ENCODE measurements at regions not wholly inside any gene's neighbourhood (a gene's known extent, or its start where the extent isn't known, plus 50 kb on each side); places are given as distances from the start of the nearest gene placed in this dataset.

- TF ChIP-seq, protein P1, sequence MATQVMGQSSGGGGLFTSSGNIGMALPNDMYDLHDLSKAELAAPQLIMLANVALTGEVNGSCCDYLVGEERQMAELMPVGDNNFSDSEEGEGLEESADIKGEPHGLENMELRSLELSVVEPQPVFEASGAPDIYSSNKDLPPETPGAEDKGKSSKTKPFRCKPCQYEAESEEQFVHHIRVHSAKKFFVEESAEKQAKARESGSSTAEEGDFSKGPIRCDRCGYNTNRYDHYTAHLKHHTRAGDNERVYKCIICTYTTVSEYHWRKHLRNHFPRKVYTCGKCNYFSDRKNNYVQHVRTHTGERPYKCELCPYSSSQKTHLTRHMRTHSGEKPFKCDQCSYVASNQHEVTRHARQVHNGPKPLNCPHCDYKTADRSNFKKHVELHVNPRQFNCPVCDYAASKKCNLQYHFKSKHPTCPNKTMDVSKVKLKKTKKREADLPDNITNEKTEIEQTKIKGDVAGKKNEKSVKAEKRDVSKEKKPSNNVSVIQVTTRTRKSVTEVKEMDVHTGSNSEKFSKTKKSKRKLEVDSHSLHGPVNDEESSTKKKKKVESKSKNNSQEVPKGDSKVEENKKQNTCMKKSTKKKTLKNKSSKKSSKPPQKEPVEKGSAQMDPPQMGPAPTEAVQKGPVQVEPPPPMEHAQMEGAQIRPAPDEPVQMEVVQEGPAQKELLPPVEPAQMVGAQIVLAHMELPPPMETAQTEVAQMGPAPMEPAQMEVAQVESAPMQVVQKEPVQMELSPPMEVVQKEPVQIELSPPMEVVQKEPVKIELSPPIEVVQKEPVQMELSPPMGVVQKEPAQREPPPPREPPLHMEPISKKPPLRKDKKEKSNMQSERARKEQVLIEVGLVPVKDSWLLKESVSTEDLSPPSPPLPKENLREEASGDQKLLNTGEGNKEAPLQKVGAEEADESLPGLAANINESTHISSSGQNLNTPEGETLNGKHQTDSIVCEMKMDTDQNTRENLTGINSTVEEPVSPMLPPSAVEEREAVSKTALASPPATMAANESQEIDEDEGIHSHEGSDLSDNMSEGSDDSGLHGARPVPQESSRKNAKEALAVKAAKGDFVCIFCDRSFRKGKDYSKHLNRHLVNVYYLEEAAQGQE (IDR thresholded peaks at IDR 0.05), result no peak
- TF ChIP-seq HNF4G (IDR thresholded peaks at IDR 0.05) (no peak), FOXA2 (IDR thresholded peaks at IDR 0.05) (no peak), RAD21 (IDR thresholded peaks at IDR 0.05) (no peak), NR2F2 (IDR thresholded peaks at IDR 0.05) (no peak), HNF4A (conservative IDR thresholded peaks at IDR 0.05) (no peak), RXRA (IDR thresholded peaks at IDR 0.05) (no peak), ATF3 (IDR thresholded peaks at IDR 0.05) (no peak), GABPA (IDR thresholded peaks at IDR 0.05 in 1 of 2, conservative IDR thresholded peaks at IDR 0.05 in 1 of 2) (no peak)
- TF ChIP-seq, protein P2, sequence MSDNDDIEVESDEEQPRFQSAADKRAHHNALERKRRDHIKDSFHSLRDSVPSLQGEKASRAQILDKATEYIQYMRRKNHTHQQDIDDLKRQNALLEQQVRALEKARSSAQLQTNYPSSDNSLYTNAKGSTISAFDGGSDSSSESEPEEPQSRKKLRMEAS (IDR thresholded peaks at IDR 0.05), result no peak
Measured at GRCh38 chr15:24734396-24734795, 58.8 kb downstream of the NPAP1 start (continued).

DNA sequence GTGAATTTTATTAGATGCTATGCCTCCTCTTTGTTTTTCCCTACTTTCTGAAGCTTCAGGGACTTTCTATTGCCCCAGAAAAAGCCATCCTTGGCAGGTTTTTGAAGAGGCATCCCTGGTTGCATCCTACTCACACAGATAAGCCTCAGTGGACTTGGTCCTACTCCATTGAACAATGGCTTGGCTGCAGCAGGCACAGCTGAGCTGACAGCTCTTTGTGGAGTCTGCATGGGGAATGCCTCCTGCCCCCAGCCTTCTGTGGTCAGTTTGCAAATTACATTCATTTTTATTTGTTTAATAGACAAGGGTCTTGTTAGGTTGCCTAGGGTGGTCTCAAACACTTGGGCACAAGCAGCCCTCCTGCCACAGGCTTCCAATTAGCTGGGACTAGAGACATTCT is 69.7 kb downstream of the NPAP1 start:
- TF ChIP-seq, protein P1 (IDR thresholded peaks at IDR 0.05), result no peak
- TF ChIP-seq, protein P2 (IDR thresholded peaks at IDR 0.05), result no peak
- TF ChIP-seq, protein P3, sequence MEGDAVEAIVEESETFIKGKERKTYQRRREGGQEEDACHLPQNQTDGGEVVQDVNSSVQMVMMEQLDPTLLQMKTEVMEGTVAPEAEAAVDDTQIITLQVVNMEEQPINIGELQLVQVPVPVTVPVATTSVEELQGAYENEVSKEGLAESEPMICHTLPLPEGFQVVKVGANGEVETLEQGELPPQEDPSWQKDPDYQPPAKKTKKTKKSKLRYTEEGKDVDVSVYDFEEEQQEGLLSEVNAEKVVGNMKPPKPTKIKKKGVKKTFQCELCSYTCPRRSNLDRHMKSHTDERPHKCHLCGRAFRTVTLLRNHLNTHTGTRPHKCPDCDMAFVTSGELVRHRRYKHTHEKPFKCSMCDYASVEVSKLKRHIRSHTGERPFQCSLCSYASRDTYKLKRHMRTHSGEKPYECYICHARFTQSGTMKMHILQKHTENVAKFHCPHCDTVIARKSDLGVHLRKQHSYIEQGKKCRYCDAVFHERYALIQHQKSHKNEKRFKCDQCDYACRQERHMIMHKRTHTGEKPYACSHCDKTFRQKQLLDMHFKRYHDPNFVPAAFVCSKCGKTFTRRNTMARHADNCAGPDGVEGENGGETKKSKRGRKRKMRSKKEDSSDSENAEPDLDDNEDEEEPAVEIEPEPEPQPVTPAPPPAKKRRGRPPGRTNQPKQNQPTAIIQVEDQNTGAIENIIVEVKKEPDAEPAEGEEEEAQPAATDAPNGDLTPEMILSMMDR (IDR thresholded peaks at IDR 0.05; ENCODE audit: low read depth, low read length, missing input control), result no peak
- TF ChIP-seq JUND (IDR thresholded peaks at IDR 0.05) (no peak), RAD21 (IDR thresholded peaks at IDR 0.05) (no peak), EGR1 (IDR thresholded peaks at IDR 0.05; ENCODE audit: low read depth in 2 of 2) (no peak), FOXA2 (IDR thresholded peaks at IDR 0.05) (no peak)
- H3K27me3 ChIP-seq (ENCODE audit: control insufficient read depth in 4 of 4, insufficient read depth in 4 of 4, low read length in 3 of 4), result no peaks in the 10 kb centered on the region
- no peak for DNase-seq (ENCODE audit: low spot score)
- H3K4me3 ChIP-seq (ENCODE audit: low read depth in 1 of 3, low read length in 3 of 3), result no peak overlapping the region
- H3K9ac ChIP-seq (ENCODE audit: low read depth in 1 of 2, low read length in 2 of 2), result no peak overlapping the region
- H3K36me3 ChIP-seq (ENCODE audit: control insufficient read depth in 4 of 4, insufficient read depth in 3 of 4, low read depth in 1 of 4, low read length in 3 of 4), result no peaks in the 10 kb centered on the region
- H3K27ac ChIP-seq (ENCODE audit: low read depth in 1 of 2, low read length in 2 of 2), result no peak overlapping the region
- no peaks in the 10 kb centered on the region for H3K4me1 ChIP-seq (ENCODE audit: control insufficient read depth in 4 of 4, insufficient read depth in 4 of 4, low read length in 3 of 4)
- peaks cover 3 to 10% (median 4%) of the 10 kb centered on the region in 4 donors for H3K9me3 ChIP-seq (ENCODE audit: control insufficient read depth in 4 of 4, low read length in 3 of 4)

All from liver (tissue), 7 donors.